HepG2 (cell line): ENCODE measurements at regions not wholly inside any gene's neighbourhood (a gene's known extent, or its start where the extent isn't known, plus 50 kb on each side); places are given as distances from the start of the nearest gene placed in this dataset.

Source experiments
- ATAC-seq: fragments of 200-7000 bp; cut with Tn5 transposase; 3 replicates; pipeline ENCODE4 v1.9.1; 2020; ENCODE audit warnings: mild to moderate bottlenecking, moderate library complexity
- BruUV-seq: library from RNA; stranded (reverse); fragments of 400-500 nt; replicated peaks from 2 replicates; lab custom pipeline; 2021; lab: Mats Ljungman, UMichigan
- CTCF ChIA-PET: fragments of 300-600 bp; formaldehyde crosslinking; extraction: SDS; loops from one replicate; lab custom pipeline; 2021; ENCODE audit warnings: low total read pairs, inconsistent platforms, low intra/inter-chr PET ratio; lab: Yijun Ruan, JAX
- POLR2A ChIA-PET: fragments of 350-600 bp; sonication (Branson Sonifier 250); formaldehyde crosslinking; loops from one replicate; lab custom pipeline; 2020; ENCODE audit warnings: antibody characterized with exemption, inconsistent platforms; lab: Yijun Ruan, JAX
- DNase-seq: peaks from one replicate; pipeline ENCODE4 v3.0.0-alpha.2; 2015; ENCODE audit warnings: low spot score
- FAIRE-seq: peaks from 3 replicates; lab custom pipeline; 2011; peaks lifted over from hg19 to GRCh38; lab: Jason Lieb, UNC
- H2AFZ ChIP-seq: one replicate; pipeline ENCODE4 v1.6.1; 2011; ENCODE audit warnings: low read length, inconsistent platforms
- H3K27ac ChIP-seq: fragments of 300-600 bp; 3 replicates; pipeline ENCODE4 v1.8.0; 2011; ENCODE audit warnings: mixed run types, mild to moderate bottlenecking, mixed read lengths, low read length, inconsistent platforms; ENCODE audit not compliant: insufficient read depth; ENCODE audit errors: extremely low read length
- H3K27me3 ChIP-seq, 2 experiments: fragments of 200-600 bp in 1 of 2; 2 replicates in 1 of 2; 3 replicates in 1 of 2; pipeline versions ENCODE4 v1.6.0 to v1.8.0; 2011; ENCODE audit warnings: low read length in 2 of 2, mild to moderate bottlenecking in 2 of 2, moderate library complexity in 2 of 2, inconsistent platforms in 1 of 2; ENCODE audit not compliant: insufficient read depth in 2 of 2, control insufficient read depth in 1 of 2
- H3K36me3 ChIP-seq, 2 experiments: fragments of 200-600 bp in 1 of 2; replicated peaks in 1 of 2; 2 replicates in 1 of 2; 3 replicates in 1 of 2; pipeline versions ENCODE4 v1.5.1 to v1.8.0; 2011; ENCODE audit warnings: low read length in 2 of 2, inconsistent platforms in 1 of 2; ENCODE audit not compliant: insufficient read depth in 2 of 2, control insufficient read depth in 1 of 2
- H3K4me1 ChIP-seq: 2 replicates; pipeline ENCODE4 v1.5.1; 2012; ENCODE audit warnings: low read length, inconsistent platforms; ENCODE audit not compliant: insufficient read depth
- H3K4me2 ChIP-seq: 2 replicates; pipeline ENCODE4 v1.6.0; 2011; ENCODE audit warnings: low read depth, low read length, inconsistent platforms
- H3K4me3 ChIP-seq, 3 experiments: fragments of 200-600 bp in 1 of 3; sonication (generic), shearing (Covaris generic) in 1 of 3; replicated peaks in 1 of 3; 2 replicates each; pipeline ENCODE4 v1.5.1; 2011 to 2016; ENCODE audit warnings: low read length in 3 of 3, inconsistent platforms in 2 of 3, low read depth in 2 of 3, mild to moderate bottlenecking in 2 of 3, control low read depth in 1 of 3, mixed read lengths in 1 of 3; ENCODE audit not compliant: insufficient read depth in 1 of 3
- H3K79me2 ChIP-seq: one replicate; pipeline ENCODE4 v1.6.1; 2011; ENCODE audit warnings: low read length, inconsistent platforms; ENCODE audit not compliant: insufficient read depth
- H3K9ac ChIP-seq: 2 replicates; pipeline ENCODE4 v1.6.0; 2011; ENCODE audit warnings: mild to moderate bottlenecking, low read depth, low read length, inconsistent platforms; ENCODE audit not compliant: insufficient read depth
- H3K9me3 ChIP-seq: 2 replicates; pipeline ENCODE4 v1.5.1; 2012; ENCODE audit warnings: mild to moderate bottlenecking, low read length
- H4K20me1 ChIP-seq: 2 replicates; pipeline ENCODE4 v1.6.0; 2011; ENCODE audit warnings: inconsistent platforms, mild to moderate bottlenecking, low read length, moderate library complexity; ENCODE audit not compliant: insufficient read depth
- CBX1 ChIP-seq: IDR thresholded peaks from one replicate; pipeline ENCODE4 v1.6.1; 2016; ENCODE audit warnings: antibody characterized with exemption, low read depth
- FOXM1 ChIP-seq: sonication (generic); formaldehyde crosslinking; IDR thresholded peaks from 2 replicates; pipeline ENCODE4 v1.5.0; 2020; ENCODE audit warnings: missing genetic modification reagents
- NR1H2 ChIP-seq: sonication (generic); formaldehyde crosslinking; IDR thresholded peaks from 2 replicates; pipeline ENCODE4 v1.8.1; 2022; ENCODE audit warnings: low read depth, missing genetic modification reagents, borderline replicate concordance
- PAWR ChIP-seq: sonication (generic); formaldehyde crosslinking; IDR thresholded peaks from 2 replicates; pipeline ENCODE4 v1.4.0; 2020; ENCODE audit warnings: missing genetic modification reagents, mild to moderate bottlenecking, borderline replicate concordance
- RXRB ChIP-seq: IDR thresholded peaks from 2 replicates; pipeline ENCODE4 v1.6.1; 2016; ENCODE audit warnings: borderline replicate concordance, missing genetic modification reagents, missing compliant biosample characterization
- SMYD3 ChIP-seq: sonication (generic); formaldehyde crosslinking; IDR thresholded peaks from 2 replicates; pipeline ENCODE4 v1.8.1; 2023; ENCODE audit warnings: mild to moderate bottlenecking, missing genetic modification reagents
- SOX5 ChIP-seq: IDR thresholded peaks from 2 replicates; pipeline ENCODE4 v1.6.1; 2016; ENCODE audit warnings: borderline replicate concordance
- THRA ChIP-seq: sonication (generic); formaldehyde crosslinking; IDR thresholded peaks from 2 replicates; pipeline ENCODE4 v1.4.0; 2020; ENCODE audit warnings: missing genetic modification reagents, borderline replicate concordance
- ZNF207 ChIP-seq: fragments of 450-650 bp; IDR thresholded peaks from 2 replicates; pipeline ENCODE4 v1.6.1; 2016; ENCODE audit warnings: antibody characterized with exemption, borderline replicate concordance
- ZNF513 ChIP-seq: sonication (generic); formaldehyde crosslinking; conservative IDR thresholded peaks from 2 replicates; pipeline ENCODE4 v1.5.0; 2020; ENCODE audit warnings: missing genetic modification reagents
- WGBS: methylation state at CpG from one replicate; pipeline ENCODE4 v1.1.6; 2017; ENCODE audit warnings: low lambda C conversion rate; 5-methylcytosine and 5-hydroxymethylcytosine counted together
- in situ Hi-C: cut with HindIII; loops from 2 replicates; pipeline ENCODE4 v1.10.0; 2017; ENCODE audit warnings: low pct_unique_long_range_greater_than_20kb; ENCODE audit not compliant: extremely low pct_ligation_motif_present
- intact Hi-C: fragments of 100-400 bp; cut with micrococcal nuclease; formaldehyde crosslinking; loops from one replicate; pipeline ENCODE4 v1.10.0; 2022; ENCODE audit not compliant: unreplicated experiment
- TF ChIP-seq, protein P1 (sequence below): sonication (generic); formaldehyde crosslinking; IDR thresholded peaks from 2 replicates; pipeline ENCODE4 v1.4.0; 2020; ENCODE audit warnings: missing genetic modification reagents
- TF ChIP-seq, protein P2 (sequence below): sonication (generic); formaldehyde crosslinking; IDR thresholded peaks from 2 replicates; pipeline ENCODE4 v1.5.0; 2020; ENCODE audit warnings: mild to moderate bottlenecking, missing genetic modification reagents

- TF ChIP-seq, protein P1, sequence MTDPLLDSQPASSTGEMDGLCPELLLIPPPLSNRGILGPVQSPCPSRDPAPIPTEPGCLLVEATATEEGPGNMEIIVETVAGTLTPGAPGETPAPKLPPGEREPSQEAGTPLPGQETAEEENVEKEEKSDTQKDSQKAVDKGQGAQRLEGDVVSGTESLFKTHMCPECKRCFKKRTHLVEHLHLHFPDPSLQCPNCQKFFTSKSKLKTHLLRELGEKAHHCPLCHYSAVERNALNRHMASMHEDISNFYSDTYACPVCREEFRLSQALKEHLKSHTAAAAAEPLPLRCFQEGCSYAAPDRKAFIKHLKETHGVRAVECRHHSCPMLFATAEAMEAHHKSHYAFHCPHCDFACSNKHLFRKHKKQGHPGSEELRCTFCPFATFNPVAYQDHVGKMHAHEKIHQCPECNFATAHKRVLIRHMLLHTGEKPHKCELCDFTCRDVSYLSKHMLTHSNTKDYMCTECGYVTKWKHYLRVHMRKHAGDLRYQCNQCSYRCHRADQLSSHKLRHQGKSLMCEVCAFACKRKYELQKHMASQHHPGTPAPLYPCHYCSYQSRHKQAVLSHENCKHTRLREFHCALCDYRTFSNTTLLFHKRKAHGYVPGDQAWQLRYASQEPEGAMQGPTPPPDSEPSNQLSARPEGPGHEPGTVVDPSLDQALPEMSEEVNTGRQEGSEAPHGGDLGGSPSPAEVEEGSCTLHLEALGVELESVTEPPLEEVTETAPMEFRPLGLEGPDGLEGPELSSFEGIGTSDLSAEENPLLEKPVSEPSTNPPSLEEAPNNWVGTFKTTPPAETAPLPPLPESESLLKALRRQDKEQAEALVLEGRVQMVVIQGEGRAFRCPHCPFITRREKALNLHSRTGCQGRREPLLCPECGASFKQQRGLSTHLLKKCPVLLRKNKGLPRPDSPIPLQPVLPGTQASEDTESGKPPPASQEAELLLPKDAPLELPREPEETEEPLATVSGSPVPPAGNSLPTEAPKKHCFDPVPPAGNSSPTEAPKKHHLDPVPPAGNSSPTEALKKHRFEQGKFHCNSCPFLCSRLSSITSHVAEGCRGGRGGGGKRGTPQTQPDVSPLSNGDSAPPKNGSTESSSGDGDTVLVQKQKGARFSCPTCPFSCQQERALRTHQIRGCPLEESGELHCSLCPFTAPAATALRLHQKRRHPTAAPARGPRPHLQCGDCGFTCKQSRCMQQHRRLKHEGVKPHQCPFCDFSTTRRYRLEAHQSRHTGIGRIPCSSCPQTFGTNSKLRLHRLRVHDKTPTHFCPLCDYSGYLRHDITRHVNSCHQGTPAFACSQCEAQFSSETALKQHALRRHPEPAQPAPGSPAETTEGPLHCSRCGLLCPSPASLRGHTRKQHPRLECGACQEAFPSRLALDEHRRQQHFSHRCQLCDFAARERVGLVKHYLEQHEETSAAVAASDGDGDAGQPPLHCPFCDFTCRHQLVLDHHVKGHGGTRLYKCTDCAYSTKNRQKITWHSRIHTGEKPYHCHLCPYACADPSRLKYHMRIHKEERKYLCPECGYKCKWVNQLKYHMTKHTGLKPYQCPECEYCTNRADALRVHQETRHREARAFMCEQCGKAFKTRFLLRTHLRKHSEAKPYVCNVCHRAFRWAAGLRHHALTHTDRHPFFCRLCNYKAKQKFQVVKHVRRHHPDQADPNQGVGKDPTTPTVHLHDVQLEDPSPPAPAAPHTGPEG = no peak
Measured at GRCh38 chr18:24811950-24812681, 351.7 kb downstream of the HRH4 start (continued).

DNA sequence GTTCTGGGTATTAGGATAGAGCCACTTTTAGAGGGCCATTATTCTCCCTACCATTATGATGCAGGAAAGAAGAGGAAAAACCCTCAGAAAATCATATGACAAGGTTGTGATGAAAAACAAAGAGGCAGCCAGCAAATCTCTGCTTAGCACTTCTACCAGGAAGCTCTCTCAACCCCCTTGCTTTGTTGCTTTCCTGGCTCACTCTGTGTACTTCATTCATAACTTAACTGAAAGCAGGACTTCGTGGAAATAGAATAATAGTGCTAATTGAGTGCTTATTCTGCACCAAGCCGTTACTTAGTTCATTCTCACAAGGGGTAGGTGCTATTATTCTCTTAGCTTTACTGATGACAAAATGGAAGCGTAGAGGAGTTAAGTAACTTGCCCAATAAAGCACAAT, 354.1 kb downstream of the HRH4 start:
- Histone ChIP-seq H3K27ac (no peak overlapping the region), H2AFZ (no peak overlapping the region), H3K4me3 (no peak overlapping the region), H3K9ac (no peak overlapping the region), H4K20me1 (no peaks in the 10 kb centered on the region), H3K4me2 (no peak overlapping the region), H3K36me3 (no peaks in the 10 kb centered on the region), H3K79me2 (no peaks in the 10 kb centered on the region), H3K9me3 (no peaks in the 10 kb centered on the region), H3K4me1 (no peaks in the 10 kb centered on the region), H3K27me3 (peaks cover 3 to 8% of the 10 kb centered on the region in 2 experiments; a peak in 3 of 5 replicates)
- ATAC-seq (no peak), DNase-seq (no peak), FAIRE-seq (no peak)
- BruUV-seq = no TSS peak
- ChIA-PET POLR2A (no interaction called here), CTCF (no interaction called here)
- in situ Hi-C loops (no loop called here), intact Hi-C loops (no loop called here)
- WGBS = 0% methylated on average over 3 of the region's 3 CpGs
- TF ChIP-seq SMYD3 (CRISPR knock-in tag) = no peak
- TF ChIP-seq ZNF513 (CRISPR knock-in tag) = no peak
- TF ChIP-seq RXRB (CRISPR knock-in tag) = no peak
- no peak for TF ChIP-seq THRA (CRISPR knock-in tag)
- TF ChIP-seq PAWR = no peak
- no peak for TF ChIP-seq NR1H2
- TF ChIP-seq FOXM1 = no peak
- no peak for TF ChIP-seq ZNF207
- TF ChIP-seq, protein P2, sequence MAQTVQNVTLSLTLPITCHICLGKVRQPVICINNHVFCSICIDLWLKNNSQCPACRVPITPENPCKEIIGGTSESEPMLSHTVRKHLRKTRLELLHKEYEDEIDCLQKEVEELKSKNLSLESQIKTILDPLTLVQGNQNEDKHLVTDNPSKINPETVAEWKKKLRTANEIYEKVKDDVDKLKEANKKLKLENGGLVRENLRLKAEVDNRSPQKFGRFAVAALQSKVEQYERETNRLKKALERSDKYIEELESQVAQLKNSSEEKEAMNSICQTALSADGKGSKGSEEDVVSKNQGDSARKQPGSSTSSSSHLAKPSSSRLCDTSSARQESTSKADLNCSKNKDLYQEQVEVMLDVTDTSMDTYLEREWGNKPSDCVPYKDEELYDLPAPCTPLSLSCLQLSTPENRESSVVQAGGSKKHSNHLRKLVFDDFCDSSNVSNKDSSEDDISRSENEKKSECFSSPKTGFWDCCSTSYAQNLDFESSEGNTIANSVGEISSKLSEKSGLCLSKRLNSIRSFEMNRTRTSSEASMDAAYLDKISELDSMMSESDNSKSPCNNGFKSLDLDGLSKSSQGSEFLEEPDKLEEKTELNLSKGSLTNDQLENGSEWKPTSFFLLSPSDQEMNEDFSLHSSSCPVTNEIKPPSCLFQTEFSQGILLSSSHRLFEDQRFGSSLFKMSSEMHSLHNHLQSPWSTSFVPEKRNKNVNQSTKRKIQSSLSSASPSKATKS (CRISPR knock-in tag) = no peak
- no peak for TF ChIP-seq CBX1
- TF ChIP-seq SOX5 (CRISPR knock-in tag) = no peak
